ENCODE measurements at regions not wholly inside any gene's neighbourhood (a gene's known extent, or its start where the extent isn't known, plus 50 kb on each side); places are given as distances from the start of the nearest gene placed in this dataset.

GRCh38 chr9:74096420-74096819, 400.7 kb upstream of the RORB start:
- no peak for TF ChIP-seq REST (IDR thresholded peaks at IDR 0.05; ENCODE audit: insufficient read depth in 1 of 2, low read depth in 2 of 2, low read length in 2 of 2)
- no peak for TF ChIP-seq TAF1 (IDR thresholded peaks at IDR 0.05; ENCODE audit: borderline replicate concordance, insufficient read depth, low read length)
- no peak for TF ChIP-seq POLR2AphosphoS5 (IDR thresholded peaks at IDR 0.05; ENCODE audit: low read depth, low read length)
- no peak for TF ChIP-seq SIN3A (IDR thresholded peaks at IDR 0.05; ENCODE audit: borderline replicate concordance, insufficient read depth, low read length)
- TF ChIP-seq FOXP2 (optimal IDR thresholded peaks at IDR 0.05; ENCODE audit: borderline replicate concordance, extremely low read depth, extremely low read length, insufficient read depth) = no peak

- no peak for TF ChIP-seq POLR2AphosphoS5 (IDR thresholded peaks at IDR 0.05; ENCODE audit: low read depth, low read length)
- TF ChIP-seq SIN3A (IDR thresholded peaks at IDR 0.05; ENCODE audit: borderline replicate concordance, insufficient read depth, low read length) = no peak
- no peak for TF ChIP-seq REST (IDR thresholded peaks at IDR 0.05; ENCODE audit: insufficient read depth in 1 of 2, low read depth in 2 of 2, low read length in 2 of 2)
- no peak for TF ChIP-seq TAF1 (IDR thresholded peaks at IDR 0.05; ENCODE audit: borderline replicate concordance, insufficient read depth, low read length)
- no peak for TF ChIP-seq FOXP2 (optimal IDR thresholded peaks at IDR 0.05; ENCODE audit: borderline replicate concordance, extremely low read depth, extremely low read length, insufficient read depth)
Observed at GRCh38 chr9:74100042-74100441, 397.1 kb upstream of the RORB start.

GRCh38 chr9:74102702-74103101, 394.4 kb upstream of the RORB start:
- TF ChIP-seq REST (IDR thresholded peaks at IDR 0.05; ENCODE audit: insufficient read depth in 1 of 2, low read depth in 2 of 2, low read length in 2 of 2) (no peak), FOXP2 (optimal IDR thresholded peaks at IDR 0.05; ENCODE audit: borderline replicate concordance, extremely low read depth, extremely low read length, insufficient read depth) (no peak), SIN3A (IDR thresholded peaks at IDR 0.05; ENCODE audit: borderline replicate concordance, insufficient read depth, low read length) (no peak), POLR2AphosphoS5 (IDR thresholded peaks at IDR 0.05; ENCODE audit: low read depth, low read length) (no peak), TAF1 (IDR thresholded peaks at IDR 0.05; ENCODE audit: borderline replicate concordance, insufficient read depth, low read length) (no peak)

- TF ChIP-seq REST (IDR thresholded peaks at IDR 0.05; ENCODE audit: insufficient read depth in 1 of 2, low read depth in 2 of 2, low read length in 2 of 2) (no peak), POLR2AphosphoS5 (IDR thresholded peaks at IDR 0.05; ENCODE audit: low read depth, low read length) (no peak), SIN3A (IDR thresholded peaks at IDR 0.05; ENCODE audit: borderline replicate concordance, insufficient read depth, low read length) (no peak), FOXP2 (optimal IDR thresholded peaks at IDR 0.05; ENCODE audit: borderline replicate concordance, extremely low read depth, extremely low read length, insufficient read depth) (no peak), TAF1 (IDR thresholded peaks at IDR 0.05; ENCODE audit: borderline replicate concordance, insufficient read depth, low read length) (no peak)
Observed at GRCh38 chr9:74107692-74108091, 389.4 kb upstream of the RORB start.

- TF ChIP-seq SIN3A (IDR thresholded peaks at IDR 0.05; ENCODE audit: borderline replicate concordance, insufficient read depth, low read length) (no peak), POLR2AphosphoS5 (IDR thresholded peaks at IDR 0.05; ENCODE audit: low read depth, low read length) (no peak), FOXP2 (optimal IDR thresholded peaks at IDR 0.05; ENCODE audit: borderline replicate concordance, extremely low read depth, extremely low read length, insufficient read depth) (no peak), TAF1 (IDR thresholded peaks at IDR 0.05; ENCODE audit: borderline replicate concordance, insufficient read depth, low read length) (no peak), REST (IDR thresholded peaks at IDR 0.05; ENCODE audit: insufficient read depth in 1 of 2, low read depth in 2 of 2, low read length in 2 of 2) (no peak)
Observed at GRCh38 chr9:74115976-74116375, 381.2 kb upstream of the RORB start.

Measured in PFSK-1 (cell line).